NCI-H748 (cell line): ENCODE measurements at regions not wholly inside any gene's neighbourhood (a gene's known extent, or its start where the extent isn't known, plus 50 kb on each side); places are given as distances from the start of the nearest gene placed in this dataset.
"Not testable (repeated sequence)": the region's sequence is repeated elsewhere in the genome, so short reads cannot be mapped to it uniquely, and the experiment has no call there.

Experiments used
- DNase-seq: peaks from one replicate; lab custom pipeline; 2025; ENCODE audit not compliant: unreplicated experiment; lab: John Stamatoyannopoulos, UW

DNA sequence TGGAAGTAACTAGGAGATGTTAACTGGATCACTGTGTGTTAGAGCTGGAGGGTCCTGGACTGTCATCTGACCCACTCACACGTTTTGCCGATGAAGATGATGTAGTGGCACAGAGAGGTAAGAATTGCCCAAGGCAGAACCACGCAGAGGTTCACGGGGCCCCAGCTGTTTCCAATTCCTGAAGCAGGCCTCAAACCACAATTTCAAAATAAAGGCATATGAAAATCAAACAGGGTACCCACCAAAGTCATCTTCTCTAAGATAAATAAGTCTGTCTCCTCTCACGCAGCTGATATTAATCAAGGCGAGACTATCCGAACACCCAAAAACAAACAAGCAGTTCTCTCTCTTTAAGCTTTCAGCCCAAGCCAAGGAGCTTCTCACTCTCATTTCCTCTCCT is 113.3 kb upstream of the JCAD start:
- no peak for DNase-seq

DNA sequence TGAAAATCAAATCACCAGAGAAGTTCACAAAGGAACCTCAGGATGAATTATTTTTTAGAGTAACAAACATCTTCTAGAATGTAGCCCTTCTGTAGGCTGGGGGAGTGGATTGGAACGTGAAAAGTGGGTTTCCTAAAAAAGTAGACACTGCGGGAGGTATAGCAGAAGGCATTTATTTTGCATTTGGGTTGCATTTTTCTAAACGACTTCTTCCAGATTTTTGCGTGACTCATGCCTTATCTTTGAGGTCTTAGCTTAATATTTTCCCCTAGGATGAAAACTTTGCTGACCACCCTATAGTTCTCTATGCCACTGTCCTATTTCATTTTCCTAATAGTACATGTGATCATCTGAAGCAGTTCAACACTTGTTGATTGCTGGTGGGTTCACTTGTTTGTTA is 112.7 kb upstream of the JCAD start:
- DNase-seq = no peak

DNA sequence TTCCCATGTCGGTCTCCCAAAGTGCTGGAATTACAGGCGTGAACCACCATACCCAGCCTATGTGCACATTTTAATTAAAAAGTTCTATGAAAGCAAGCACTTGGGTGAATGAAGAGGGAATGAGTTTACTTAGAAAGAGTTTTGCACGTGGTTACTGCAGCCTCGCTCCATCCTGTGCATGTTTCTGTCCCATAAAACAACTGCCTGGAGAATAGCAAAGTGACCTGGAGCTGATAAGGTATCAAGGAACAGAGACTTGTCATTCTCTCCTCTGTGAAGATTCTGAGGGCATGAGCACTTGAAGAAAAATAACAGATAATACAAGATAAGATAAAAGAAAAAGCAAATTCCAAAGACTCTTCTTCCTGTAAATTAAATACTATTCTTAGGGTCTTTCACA is 112.2 kb upstream of the JCAD start:
- no peak for DNase-seq

DNA sequence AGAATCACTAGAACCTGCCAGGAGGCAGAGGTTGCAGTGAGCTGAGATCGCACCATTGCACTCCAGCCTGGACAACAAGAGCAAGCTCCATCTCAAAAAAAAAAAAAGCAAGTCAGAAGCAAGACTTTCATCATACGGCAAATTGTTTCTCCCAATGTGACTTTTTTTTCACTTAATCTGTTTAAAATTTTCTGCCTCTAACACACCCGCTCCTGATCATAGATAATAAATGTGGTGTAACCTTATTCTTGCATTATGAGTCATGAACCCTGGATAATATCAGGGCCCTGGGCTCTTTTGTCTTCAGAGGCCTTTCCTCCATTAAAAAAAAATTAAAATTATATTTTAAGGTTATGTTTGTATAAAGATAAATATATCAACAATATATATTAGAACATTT is 111.4 kb upstream of the JCAD start:
- no peak for DNase-seq

GRCh38 chr10:30170146-30170545 is 110.8 kb upstream of the JCAD start:
- DNase-seq = no peak

GRCh38 chr10:30169342-30169741 is 110.0 kb upstream of the JCAD start:
- DNase-seq = no peak

DNA sequence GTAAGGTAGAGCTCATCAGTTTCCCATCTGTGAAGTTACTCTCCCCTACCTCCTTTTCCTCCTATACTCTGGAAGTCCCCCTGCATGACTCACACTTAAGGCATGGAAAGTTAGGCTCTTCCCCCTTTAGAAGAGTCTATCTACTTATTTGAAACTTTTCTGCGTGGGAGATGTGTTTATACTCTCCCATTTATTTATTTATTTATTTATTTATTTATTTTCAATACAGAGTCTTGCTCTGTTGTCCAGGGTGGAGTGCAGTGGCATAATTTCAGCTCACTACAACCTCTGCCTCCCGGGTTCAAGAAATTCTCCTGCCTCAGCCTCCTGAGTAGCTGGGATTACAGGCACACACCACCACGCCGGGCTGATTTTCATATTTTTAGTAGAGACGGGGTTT is 107.5 kb upstream of the JCAD start:
- no peak for DNase-seq

GRCh38 chr10:30163410-30163809 is 104.0 kb upstream of the JCAD start:
- not testable (repeated sequence) for DNase-seq

- DNase-seq = not testable (repeated sequence)
Measured at GRCh38 chr10:30162796-30163195, 103.4 kb upstream of the JCAD start.

DNA sequence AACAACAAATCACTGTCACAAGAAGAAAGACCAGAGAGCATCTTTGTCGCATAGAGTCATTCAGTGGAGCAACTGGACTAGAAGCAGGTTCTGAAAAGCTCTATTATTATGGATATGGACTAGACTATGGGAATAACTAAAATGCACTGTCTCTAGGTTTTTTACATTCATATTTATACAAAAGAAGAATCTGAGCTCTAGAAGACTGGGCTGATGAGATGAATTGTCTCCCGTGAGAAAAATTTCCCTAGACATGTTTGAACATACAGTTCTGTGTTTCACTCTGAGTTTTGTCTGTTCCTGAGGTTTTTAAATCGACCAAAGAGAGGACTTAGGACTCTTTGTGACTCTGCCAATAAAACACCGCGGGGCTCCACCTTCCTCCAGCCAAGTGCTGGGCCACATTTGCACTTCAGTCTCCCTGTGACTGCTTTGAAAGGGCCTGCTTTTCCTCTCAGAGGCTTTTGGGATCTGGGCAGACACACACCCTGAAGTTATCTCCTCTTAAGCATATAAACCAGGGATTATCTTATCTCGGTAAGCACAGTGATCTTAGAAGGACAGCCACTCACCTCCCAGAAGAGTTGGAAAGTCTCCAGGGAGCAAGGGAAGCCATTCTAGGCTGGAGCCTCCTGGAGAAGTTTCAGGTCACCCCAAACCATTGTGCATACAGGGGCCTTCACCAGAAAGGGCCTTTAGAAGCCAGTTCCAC is 101.0 kb upstream of the JCAD start:
- DNase-seq = no peak

GRCh38 chr10:30159614-30160013 is 100.2 kb upstream of the JCAD start:
- DNase-seq = not testable (repeated sequence)

- DNase-seq = no peak
Measured at GRCh38 chr10:30158325-30158960, 99.1 kb upstream of the JCAD start.

DNA sequence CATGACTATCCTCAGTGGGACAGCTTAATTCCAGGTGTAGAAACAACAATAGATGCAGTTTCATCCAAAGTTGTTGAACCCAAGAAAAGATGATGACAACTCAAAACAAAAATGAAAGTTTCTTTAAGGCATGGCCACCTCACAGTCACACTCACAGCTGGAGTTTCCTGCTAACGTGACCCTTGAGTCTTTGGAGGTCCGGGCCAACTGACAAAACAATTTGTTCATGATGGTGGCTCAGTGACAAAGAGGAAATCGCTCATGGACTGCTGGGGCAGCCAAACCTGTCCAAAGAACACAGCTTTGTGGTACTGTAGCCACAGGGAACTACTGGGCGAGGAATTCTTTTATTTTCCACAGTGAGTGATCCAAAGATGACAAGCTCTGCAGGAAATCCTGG is 96.0 kb upstream of the JCAD start:
- DNase-seq = no peak

- DNase-seq = no peak
Measured at GRCh38 chr10:30154561-30154960, 95.2 kb upstream of the JCAD start.

- no peak for DNase-seq
Measured at GRCh38 chr10:30154126-30154525, 94.7 kb upstream of the JCAD start.

DNA sequence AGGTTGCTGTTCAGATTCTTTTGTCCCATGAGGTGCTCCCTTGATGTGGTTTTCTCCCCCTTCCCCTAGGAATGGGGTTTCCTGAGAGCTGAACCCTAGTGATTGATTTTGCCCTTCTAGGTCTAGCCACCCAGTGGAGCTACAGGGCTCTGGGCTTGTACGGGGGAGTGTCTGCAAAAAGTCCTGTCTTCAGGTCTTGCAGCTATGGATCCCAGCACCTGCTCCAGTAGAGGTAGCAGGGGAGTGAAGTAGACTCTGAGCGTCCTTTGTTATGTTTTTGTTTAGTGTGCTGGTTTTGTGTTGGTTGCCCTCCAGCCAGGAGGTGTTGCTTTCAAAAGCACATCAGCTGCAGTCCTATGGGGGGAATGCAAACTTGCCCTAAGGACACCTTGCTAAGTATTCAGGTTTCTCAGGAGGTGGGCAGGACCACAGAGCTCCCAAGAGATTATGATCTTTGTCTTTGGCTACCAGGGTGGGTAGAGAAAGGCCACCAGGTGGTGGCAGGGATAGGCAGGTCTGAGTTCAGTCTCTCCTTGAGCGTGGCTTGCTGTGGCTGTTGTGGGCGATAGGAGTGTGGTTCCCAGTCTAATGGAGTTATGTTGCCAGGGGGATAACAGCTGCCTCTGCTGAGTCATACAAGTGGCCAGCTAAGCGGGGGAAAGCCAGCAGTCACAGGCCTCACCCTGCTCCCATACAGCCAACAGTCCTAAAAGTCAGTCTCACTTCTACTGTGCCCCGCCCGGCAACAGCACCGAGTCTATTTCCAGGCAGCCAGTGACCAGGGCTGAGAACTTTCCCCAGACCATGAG is 92.4 kb upstream of the JCAD start:
- DNase-seq = peak; percentile 11

- no peak for DNase-seq
Measured at GRCh38 chr10:30141423-30141822, 82.0 kb upstream of the JCAD start.

DNA sequence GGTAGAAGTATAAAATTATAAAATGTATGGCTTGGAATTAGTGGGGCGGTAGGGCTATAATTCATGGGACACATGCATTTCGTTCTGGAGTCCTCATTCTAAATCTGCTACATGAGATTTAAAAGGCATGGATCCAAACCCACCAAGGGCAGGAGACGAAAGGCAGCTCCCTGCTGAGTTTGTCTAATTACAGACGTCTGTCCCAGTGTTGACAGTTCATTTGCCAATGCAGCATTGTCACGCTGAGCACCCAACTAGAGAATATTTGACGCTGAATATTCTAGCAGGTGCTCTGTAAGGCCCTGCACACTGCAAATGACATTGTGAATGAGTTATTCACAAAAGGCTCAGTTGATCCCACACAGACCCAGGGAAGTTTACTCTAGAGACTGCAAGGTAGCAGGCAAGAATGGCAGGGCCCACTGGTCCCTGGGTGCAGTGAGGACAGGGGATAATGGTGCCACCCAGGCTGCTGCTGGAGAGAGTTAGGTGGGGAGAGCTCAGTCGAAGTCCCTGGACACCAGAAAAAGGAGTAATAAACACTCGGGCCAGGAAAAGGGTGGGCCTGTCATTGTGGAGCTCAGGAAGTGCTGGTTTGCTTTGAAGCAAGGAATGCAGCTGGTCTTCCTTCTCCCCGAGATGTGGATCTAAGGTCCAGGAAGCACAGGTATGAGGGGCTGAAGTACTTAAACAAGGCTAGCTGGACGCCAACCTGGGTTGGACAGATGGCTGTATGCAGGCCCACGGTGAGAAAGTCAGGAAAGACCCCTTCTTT is 75.0 kb upstream of the JCAD start:
- DNase-seq = peak; percentile 51

DNA sequence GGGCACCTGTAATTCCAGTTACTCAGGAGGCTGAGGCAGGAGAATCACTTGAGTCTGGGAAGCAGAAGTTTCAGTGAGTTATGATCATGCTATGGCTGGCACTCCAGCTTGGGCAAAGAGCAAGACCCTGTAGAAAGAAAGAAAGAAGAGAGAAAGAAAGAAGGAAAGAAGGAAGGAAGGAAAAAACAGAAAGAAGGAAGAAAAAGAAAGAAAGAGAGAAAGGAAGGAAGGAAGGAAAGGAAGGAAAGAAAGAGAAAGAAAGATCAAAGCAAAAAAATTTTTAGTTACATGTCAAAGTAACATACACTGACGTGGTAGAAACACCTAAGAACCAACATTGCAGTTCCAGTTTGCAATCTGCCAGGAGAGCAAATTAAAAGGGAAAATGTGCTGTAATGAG is 73.8 kb upstream of the JCAD start:
- DNase-seq = no peak

DNA sequence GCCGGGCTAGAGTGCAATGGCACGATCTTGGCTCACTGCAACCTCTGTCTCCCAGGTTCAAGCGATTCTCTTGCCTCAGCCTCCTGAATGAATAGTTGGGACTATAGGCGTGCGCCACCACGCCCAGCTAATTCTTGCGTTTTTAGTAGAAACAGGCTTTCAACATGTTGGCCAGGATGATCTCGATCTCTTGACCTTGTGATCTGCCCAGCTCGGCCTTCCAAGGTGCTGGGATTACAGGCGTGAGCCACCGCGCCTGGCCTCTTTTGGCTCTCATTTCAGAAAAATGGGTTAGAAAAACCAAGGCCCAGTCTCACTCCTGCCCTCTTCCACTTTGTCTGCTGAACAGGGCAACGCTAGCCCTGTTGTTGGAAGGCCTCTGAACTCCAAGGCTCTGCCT is 72.0 kb upstream of the JCAD start:
- not testable (repeated sequence) for DNase-seq

GRCh38 chr10:30129326-30129725 is 69.9 kb upstream of the JCAD start:
- DNase-seq = not testable (repeated sequence)
